Keratinocyte (primary cell): ENCODE measurements at regions not wholly inside any gene's neighbourhood (a gene's known extent, or its start where the extent isn't known, plus 50 kb on each side); places are given as distances from the start of the nearest gene placed in this dataset.

Experiments used
- DNase-seq: peaks from one replicate; pipeline ENCODE4 v3.0.0-alpha.2; 2011; ENCODE audit warnings: low read depth, missing footprints, low spot score
- FAIRE-seq: peaks from 2 replicates; lab custom pipeline; 2011; peaks lifted over from hg19 to GRCh38; lab: Jason Lieb, UNC
- H2AFZ ChIP-seq: 2 replicates; pipeline ENCODE4 v1.6.0; 2012; ENCODE audit warnings: low read length, control low read depth, inconsistent platforms; ENCODE audit not compliant: control insufficient read depth
- H3K27ac ChIP-seq: 2 replicates; pipeline ENCODE4 v1.5.1; 2011; ENCODE audit warnings: low read length; ENCODE audit not compliant: control insufficient read depth, insufficient read depth
- H3K27me3 ChIP-seq: 3 replicates; pipeline ENCODE4 v1.6.0; 2011; ENCODE audit warnings: low read length; ENCODE audit not compliant: control insufficient read depth, insufficient read depth; ENCODE audit errors: extremely low read depth
- H3K36me3 ChIP-seq, 2 experiments: 2 replicates in 1 of 2; 3 replicates in 1 of 2; pipeline ENCODE4 v1.5.1; 2011; ENCODE audit warnings: low read length in 2 of 2, mild to moderate bottlenecking in 1 of 2; ENCODE audit not compliant: control insufficient read depth in 2 of 2, insufficient read depth in 2 of 2; ENCODE audit errors: extremely low read depth in 1 of 2
- H3K4me1 ChIP-seq: 3 replicates; pipeline ENCODE4 v1.5.1; 2011; ENCODE audit warnings: low read length; ENCODE audit not compliant: control insufficient read depth, insufficient read depth; ENCODE audit errors: extremely low read depth
- H3K4me2 ChIP-seq: 3 replicates; pipeline ENCODE4 v1.6.0; 2011; ENCODE audit warnings: low read depth, low read length; ENCODE audit not compliant: control insufficient read depth, insufficient read depth; ENCODE audit errors: extremely low read depth
- H3K4me3 ChIP-seq, 3 experiments: fragments of 200-600 bp in 1 of 3; sonication (generic) in 1 of 3; 2 replicates in 2 of 3; 3 replicates in 1 of 3; pipeline ENCODE4 v1.5.1; 2011 to 2016; ENCODE audit warnings: low read length in 3 of 3, mild to moderate bottlenecking in 3 of 3, control low read depth in 2 of 3, inconsistent platforms in 1 of 3, low read depth in 1 of 3, mixed read lengths in 1 of 3, mixed run types in 1 of 3, moderate library complexity in 1 of 3; ENCODE audit not compliant: control insufficient read depth in 2 of 3, insufficient read depth in 2 of 3; ENCODE audit errors: extremely low read depth in 1 of 3
- H3K79me2 ChIP-seq: 2 replicates; pipeline ENCODE4 v1.6.0; 2012; ENCODE audit warnings: low read length; ENCODE audit not compliant: control insufficient read depth, insufficient read depth
- H3K9ac ChIP-seq: 3 replicates; pipeline ENCODE4 v1.6.0; 2011; ENCODE audit warnings: low read length; ENCODE audit not compliant: control insufficient read depth, insufficient read depth; ENCODE audit errors: extremely low read depth
- H3K9me1 ChIP-seq: 3 replicates; pipeline ENCODE4 v1.6.0; 2011; ENCODE audit warnings: low read length; ENCODE audit not compliant: control insufficient read depth, insufficient read depth; ENCODE audit errors: extremely low read depth
- H3K9me3 ChIP-seq: 2 replicates; pipeline ENCODE4 v1.5.1; 2012; ENCODE audit warnings: low read depth, low read length; ENCODE audit not compliant: control insufficient read depth
- H4K20me1 ChIP-seq: 3 replicates; pipeline ENCODE4 v1.6.0; 2011; ENCODE audit warnings: low read length; ENCODE audit not compliant: control insufficient read depth, insufficient read depth; ENCODE audit errors: extremely low read depth
- CTCF ChIP-seq, 3 experiments: IDR thresholded peaks in 1 of 3; conservative IDR thresholded peaks in 1 of 3; optimal IDR thresholded peaks in 1 of 3; 2 replicates in 2 of 3; 3 replicates in 1 of 3; pipeline versions ENCODE3 to v1.5.1; 2011; ENCODE audit warnings: low read length in 3 of 3, mild to moderate bottlenecking in 3 of 3, moderate library complexity in 2 of 3, control low read depth in 1 of 3, inconsistent platforms in 1 of 3; ENCODE audit not compliant: insufficient read depth in 2 of 3; ENCODE audit errors: extremely low read depth in 1 of 3
- EZH2 ChIP-seq: IDR thresholded peaks from one replicate; pipeline ENCODE4 v1.6.1; 2012; ENCODE audit warnings: inconsistent platforms, mild to moderate bottlenecking, low read length, moderate library complexity
- dilution Hi-C: fragments of 300-500 bp; cut with MboI; formaldehyde crosslinking; loops from one replicate; pipeline ENCODE4 v1.7.0; 2020; ENCODE audit warnings: low sequenced_read_pairs; ENCODE audit not compliant: extremely low pct_ligation_motif_present

- no peak overlapping the region for H2AFZ ChIP-seq
- no peaks in the 10 kb centered on the region for H4K20me1 ChIP-seq
- TF ChIP-seq EZH2 (no peak), CTCF (optimal IDR thresholded peaks at IDR 0.05 in 1 of 3, IDR thresholded peaks at IDR 0.05 in 1 of 3, conservative IDR thresholded peaks at IDR 0.05 in 1 of 3; ENCODE audit: extremely low read depth in 1 of 3, insufficient read depth in 2 of 3, low read length in 3 of 3) (no peak)
- H3K27me3 ChIP-seq: no peaks in the 10 kb centered on the region
- no peak overlapping the region for H3K9ac ChIP-seq
- H3K36me3 ChIP-seq: no peaks in the 10 kb centered on the region
- no peak overlapping the region for H3K4me3 ChIP-seq
- no peaks in the 10 kb centered on the region for H3K79me2 ChIP-seq
- dilution Hi-C loops: no loop called here
- no peaks in the 10 kb centered on the region for H3K9me1 ChIP-seq
- no peak overlapping the region for H3K4me2 ChIP-seq
- no peaks in the 10 kb centered on the region for H3K4me1 ChIP-seq
- DNase-seq: no peak
- no peak for FAIRE-seq
- H3K27ac ChIP-seq: no peak overlapping the region
- H3K9me3 ChIP-seq: no peaks in the 10 kb centered on the region
Measured at GRCh38 chr14:86072116-86072894, 542.4 kb downstream of the FLRT2 start.

- Histone ChIP-seq H3K27me3 (no peaks in the 10 kb centered on the region), H3K79me2 (no peaks in the 10 kb centered on the region), H3K4me2 (no peak overlapping the region), H2AFZ (no peak overlapping the region), H3K9ac (no peak overlapping the region), H3K27ac (no peak overlapping the region), H3K4me3 (no peak overlapping the region), H4K20me1 (no peaks in the 10 kb centered on the region), H3K9me1 (no peaks in the 10 kb centered on the region), H3K36me3 (no peaks in the 10 kb centered on the region), H3K4me1 (no peaks in the 10 kb centered on the region), H3K9me3 (no peaks in the 10 kb centered on the region)
- DNase-seq (no peak), FAIRE-seq (no peak)
- dilution Hi-C loops: no loop called here
- TF ChIP-seq EZH2: no peak
- TF ChIP-seq CTCF (optimal IDR thresholded peaks at IDR 0.05 in 1 of 3, IDR thresholded peaks at IDR 0.05 in 1 of 3, conservative IDR thresholded peaks at IDR 0.05 in 1 of 3; ENCODE audit: extremely low read depth in 1 of 3, insufficient read depth in 2 of 3, low read length in 3 of 3): no peak
Measured at GRCh38 chr14:86066651-86067050, 536.7 kb downstream of the FLRT2 start.
